H1 (cell line): ENCODE measurements at regions not wholly inside any gene's neighbourhood (a gene's known extent, or its start where the extent isn't known, plus 50 kb on each side); places are given as distances from the start of the nearest gene placed in this dataset.

Source experiments
- CTCF ChIA-PET: fragments of 300-600 bp; sonication (Branson Sonifier 250); formaldehyde crosslinking; loops from one replicate; lab custom pipeline; 2021; ENCODE audit not compliant: partially characterized antibody; lab: Charles Lee
- POLR2A ChIA-PET: fragments of 300-600 bp; sonication (Branson Sonifier 250); formaldehyde crosslinking; loops from one replicate; lab custom pipeline; 2021; ENCODE audit warnings: inconsistent platforms; ENCODE audit not compliant: partially characterized antibody; lab: Charles Lee
- DNase-seq, 2 experiments: peaks; one replicate each; pipeline versions ENCODE4 v3.0.0 to v3.0.0-alpha.2; 2010 to 2022; ENCODE audit warnings: low spot score in 2 of 2, low read depth in 1 of 2, mixed read lengths in 1 of 2
- FAIRE-seq: peaks from 2 replicates; lab custom pipeline; 2011; peaks lifted over from hg19 to GRCh38; lab: Jason Lieb, UNC
- H2AFZ ChIP-seq: 2 replicates; pipeline ENCODE4 v1.8.1; 2012; ENCODE audit warnings: low read length, inconsistent platforms
- H2AK5ac ChIP-seq: 2 replicates; pipeline ENCODE4 v1.6.1; 2013; ENCODE audit warnings: low read depth, low read length
- H2BK120ac ChIP-seq: replicated peaks from 2 replicates; pipeline ENCODE3; 2013; ENCODE audit warnings: low read depth, low read length, inconsistent platforms
- H2BK12ac ChIP-seq: 2 replicates; pipeline ENCODE4 v1.6.1; 2013; ENCODE audit warnings: low read depth, low read length
- H2BK15ac ChIP-seq: 2 replicates; pipeline ENCODE4 v1.6.1; 2013; ENCODE audit warnings: low read length
- H2BK20ac ChIP-seq: 2 replicates; pipeline ENCODE4 v1.6.1; 2013; ENCODE audit warnings: low read length
- H2BK5ac ChIP-seq: 2 replicates; pipeline ENCODE4 v1.6.1; 2013; ENCODE audit warnings: low read depth, low read length
- H3K14ac ChIP-seq: 2 replicates; pipeline ENCODE4 v1.6.1; 2013; ENCODE audit warnings: inconsistent platforms; ENCODE audit not compliant: insufficient read length
- H3K18ac ChIP-seq: 2 replicates; pipeline ENCODE4 v1.6.1; 2013; ENCODE audit warnings: low read length; ENCODE audit errors: extremely low read depth
- H3K23ac ChIP-seq: 2 replicates; pipeline ENCODE4 v1.6.1; 2013; ENCODE audit warnings: inconsistent platforms; ENCODE audit not compliant: insufficient read length
- H3K23me2 ChIP-seq: 2 replicates; pipeline ENCODE4 v1.6.1; 2013; ENCODE audit warnings: low read depth, low read length
- H3K27ac ChIP-seq: 2 replicates; pipeline ENCODE4 v1.6.1; 2011; ENCODE audit warnings: low read depth, low read length, inconsistent platforms
- H3K27me3 ChIP-seq, 4 experiments: replicated peaks in 1 of 4; 1 replicate in 1 of 4; 2 replicates in 3 of 4; pipeline versions ENCODE4 v1.6.1 to v1.8.1; 2011 to 2013; ENCODE audit warnings: low read length in 3 of 4, mild to moderate bottlenecking in 3 of 4, inconsistent platforms in 2 of 4, mixed read lengths in 2 of 4, moderate library complexity in 1 of 4; ENCODE audit not compliant: control insufficient read depth in 3 of 4, insufficient read depth in 3 of 4; ENCODE audit errors: extremely low read depth in 1 of 4
- H3K36me3 ChIP-seq, 4 experiments: 2 replicates each; pipeline versions ENCODE4 v1.6.1 to v1.8.1; 2011 to 2013; ENCODE audit warnings: mild to moderate bottlenecking in 4 of 4, low read length in 3 of 4, moderate library complexity in 2 of 4, control low read depth in 1 of 4, inconsistent platforms in 1 of 4; ENCODE audit not compliant: insufficient read depth in 4 of 4, control insufficient read depth in 2 of 4
- H3K4ac ChIP-seq: replicated peaks from 2 replicates; pipeline ENCODE3; 2013; ENCODE audit warnings: low read length, low read depth, mixed read lengths, inconsistent platforms; ENCODE audit not compliant: insufficient read length
- H3K4me1 ChIP-seq, 4 experiments: replicated peaks in 1 of 4; 1 replicate in 1 of 4; 2 replicates in 3 of 4; pipeline versions ENCODE4 v1.6.1 to v1.8.1; 2011 to 2013; ENCODE audit warnings: low read length in 3 of 4, inconsistent platforms in 2 of 4, mixed read lengths in 1 of 4; ENCODE audit not compliant: insufficient read depth in 4 of 4, control insufficient read depth in 3 of 4
- H3K4me2 ChIP-seq, 2 experiments: 2 replicates each; pipeline versions ENCODE4 v1.6.1 to v1.8.1; 2011 to 2013; ENCODE audit warnings: low read depth in 2 of 2, low read length in 2 of 2, control low read depth in 1 of 2, inconsistent platforms in 1 of 2, mild to moderate bottlenecking in 1 of 2; ENCODE audit not compliant: insufficient read depth in 1 of 2
- H3K4me3 ChIP-seq, 4 experiments: fragments of 200-600, 300-600 bp in 1 of 4; sonication (generic), shearing (Covaris generic), sonication (Bioruptor Twin) in 1 of 4; 2 replicates each; pipeline versions ENCODE4 v1.5.1 to v1.8.1; 2011 to 2016; ENCODE audit warnings: low read length in 4 of 4, low read depth in 3 of 4, control low read depth in 2 of 4, inconsistent platforms in 2 of 4, mild to moderate bottlenecking in 2 of 4, mixed read lengths in 1 of 4, moderate library complexity in 1 of 4; ENCODE audit not compliant: insufficient read depth in 2 of 4; ENCODE audit errors: extremely low read depth in 1 of 4
- H3K56ac ChIP-seq: replicated peaks from 2 replicates; pipeline ENCODE3; 2013; ENCODE audit warnings: low read depth, mild to moderate bottlenecking, mixed read lengths, low read length, inconsistent platforms; ENCODE audit not compliant: insufficient read length
- H3K79me1 ChIP-seq: 2 replicates; pipeline ENCODE4 v1.6.1; 2013; ENCODE audit warnings: low read depth, low read length, control low read depth
- H3K79me2 ChIP-seq, 2 experiments: 2 replicates each; pipeline versions ENCODE4 v1.6.1 to v1.8.1; 2012 to 2013; ENCODE audit warnings: low read length in 2 of 2, mild to moderate bottlenecking in 2 of 2, inconsistent platforms in 1 of 2; ENCODE audit not compliant: insufficient read depth in 2 of 2, control insufficient read depth in 1 of 2
- H3K9ac ChIP-seq, 4 experiments: replicated peaks in 1 of 4; 1 replicate in 1 of 4; 2 replicates in 3 of 4; pipeline versions ENCODE4 v1.6.1 to v1.8.1; 2011 to 2013; ENCODE audit warnings: low read depth in 3 of 4, low read length in 3 of 4, control low read depth in 2 of 4, mild to moderate bottlenecking in 2 of 4, moderate library complexity in 2 of 4, inconsistent platforms in 1 of 4; ENCODE audit errors: extremely low read depth in 1 of 4
- H3K9me3 ChIP-seq, 2 experiments: 2 replicates each; pipeline versions ENCODE4 v1.6.1 to v1.8.1; 2012 to 2013; ENCODE audit warnings: mild to moderate bottlenecking in 2 of 2, moderate library complexity in 2 of 2, control low read depth in 1 of 2, inconsistent platforms in 1 of 2, low read depth in 1 of 2, low read length in 1 of 2, mixed read lengths in 1 of 2; ENCODE audit not compliant: insufficient read depth in 2 of 2
- H4K20me1 ChIP-seq, 2 experiments: replicated peaks in 1 of 2; 2 replicates each; pipeline versions ENCODE3 to v1.8.1; 2011 to 2013; ENCODE audit warnings: inconsistent platforms in 2 of 2, low read length in 2 of 2, mild to moderate bottlenecking in 1 of 2; ENCODE audit not compliant: insufficient read depth in 2 of 2, control insufficient read depth in 1 of 2
- H4K5ac ChIP-seq: 2 replicates; pipeline ENCODE4 v1.6.1; 2013; ENCODE audit warnings: low read length, low read depth, mixed read lengths, inconsistent platforms; ENCODE audit not compliant: insufficient read length
- H4K8ac ChIP-seq: 2 replicates; pipeline ENCODE4 v1.8.0; 2013; ENCODE audit warnings: mild to moderate bottlenecking, moderate library complexity, low read length, inconsistent platforms; ENCODE audit not compliant: insufficient read depth; ENCODE audit errors: extremely low read depth
- H4K91ac ChIP-seq: replicated peaks from 2 replicates; pipeline ENCODE3; 2013; ENCODE audit warnings: low read length, mixed read lengths, inconsistent platforms; ENCODE audit not compliant: insufficient read length
- BRCA1 ChIP-seq: IDR thresholded peaks from 2 replicates; pipeline ENCODE4 v1.6.1; 2012; ENCODE audit warnings: low read depth, low read length, improper control_type of control experiment
- EZH2 ChIP-seq: fragments of 200-600 bp; sonication (generic); IDR thresholded peaks from 2 replicates; pipeline ENCODE4 v1.7.1; 2012; ENCODE audit warnings: low read depth, mild to moderate bottlenecking, moderate library complexity, low read length, inconsistent platforms; ENCODE audit not compliant: severe bottlenecking
- NANOG ChIP-seq: IDR thresholded peaks from 2 replicates; pipeline ENCODE4 v1.6.1; 2011; ENCODE audit warnings: low read length, low read depth, mild to moderate bottlenecking, inconsistent platforms; ENCODE audit not compliant: insufficient read depth, poor library complexity, severe bottlenecking
- SAP30 ChIP-seq: fragments of 300-600 bp; sonication (generic); IDR thresholded peaks from 2 replicates; pipeline ENCODE4 v1.7.1; 2012; ENCODE audit warnings: low read length, moderate library complexity, mild to moderate bottlenecking, inconsistent platforms; ENCODE audit not compliant: insufficient read depth, insufficient replicate concordance
- WGBS, 2 experiments: shearing (Covaris generic) in 1 of 2; methylation state at CpG; one replicate each; pipeline versions ENCODE4 v1.1.6 to v1.1.7; 2013 to 2015; ENCODE audit warnings: low lambda C conversion rate in 2 of 2, mixed read lengths in 2 of 2, inconsistent platforms in 1 of 2, low coverage in 1 of 2, missing lambda C conversion rate in 1 of 2; ENCODE audit not compliant: insufficient replicate concordance in 2 of 2, insufficient coverage in 1 of 2, insufficient read length in 1 of 2; ENCODE audit errors: extremely low coverage in 1 of 2, missing lambda C conversion rate in 1 of 2; 5-methylcytosine and 5-hydroxymethylcytosine counted together
- TF ChIP-seq, protein P1 (sequence below): IDR thresholded peaks from 2 replicates; pipeline ENCODE4 v1.6.1; 2012; ENCODE audit warnings: low read length, inconsistent platforms
- TF ChIP-seq, protein P2 (sequence below): IDR thresholded peaks from 2 replicates; pipeline ENCODE4 v1.6.1; 2011; ENCODE audit warnings: low read length, improper control_type of control experiment

GRCh38 chr4:54152846-54153600, 53.1 kb downstream of the GSX2 start:
- Histone ChIP-seq H2BK120ac (no peak overlapping the region), H3K56ac (no peak overlapping the region), H3K9me3 (peaks cover 0 to 5% of the 10 kb centered on the region in 2 experiments; a peak in 1 of 4 replicates), H3K9ac (no peak overlapping the region), H2AK5ac (no peak overlapping the region), H3K36me3 (no peaks in the 10 kb centered on the region), H3K27ac (no peak overlapping the region), H3K4me2 (no peak overlapping the region), H4K20me1 (no peaks in the 10 kb centered on the region), H4K8ac (no peak overlapping the region; the same call in 1 of the 2 replicates), H3K23me2 (no peaks in the 10 kb centered on the region), H3K4me3 (no peak overlapping the region), H3K18ac (no peak overlapping the region), H3K14ac (no peak overlapping the region), H4K91ac (no peak overlapping the region), H2BK5ac (no peak overlapping the region), H2BK12ac (no peak overlapping the region), H3K79me1 (no peaks in the 10 kb centered on the region), H3K27me3 (no peaks in the 10 kb centered on the region), H3K4ac (no peak overlapping the region), H2AFZ (no peak overlapping the region), H4K5ac (no peak overlapping the region), H2BK15ac (no peak overlapping the region), H2BK20ac (no peak overlapping the region), H3K4me1 (no peaks in the 10 kb centered on the region), H3K79me2 (no peaks in the 10 kb centered on the region), H3K23ac (no peak overlapping the region)
- ChIA-PET CTCF (no interaction called here), POLR2A (no interaction called here)
- WGBS, 2 experiments = 83% methylated on average over 3 of the region's 3 CpGs; no CpG with 5 or more reads in 1 of the 2 experiments
- FAIRE-seq (no peak), DNase-seq (no peak)
- TF ChIP-seq, protein P1, sequence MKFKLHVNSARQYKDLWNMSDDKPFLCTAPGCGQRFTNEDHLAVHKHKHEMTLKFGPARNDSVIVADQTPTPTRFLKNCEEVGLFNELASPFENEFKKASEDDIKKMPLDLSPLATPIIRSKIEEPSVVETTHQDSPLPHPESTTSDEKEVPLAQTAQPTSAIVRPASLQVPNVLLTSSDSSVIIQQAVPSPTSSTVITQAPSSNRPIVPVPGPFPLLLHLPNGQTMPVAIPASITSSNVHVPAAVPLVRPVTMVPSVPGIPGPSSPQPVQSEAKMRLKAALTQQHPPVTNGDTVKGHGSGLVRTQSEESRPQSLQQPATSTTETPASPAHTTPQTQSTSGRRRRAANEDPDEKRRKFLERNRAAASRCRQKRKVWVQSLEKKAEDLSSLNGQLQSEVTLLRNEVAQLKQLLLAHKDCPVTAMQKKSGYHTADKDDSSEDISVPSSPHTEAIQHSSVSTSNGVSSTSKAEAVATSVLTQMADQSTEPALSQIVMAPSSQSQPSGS = no peak
- TF ChIP-seq NANOG = no peak
- TF ChIP-seq SAP30 = no peak
- no peak for TF ChIP-seq BRCA1
- TF ChIP-seq EZH2 = no peak
- TF ChIP-seq, protein P2, sequence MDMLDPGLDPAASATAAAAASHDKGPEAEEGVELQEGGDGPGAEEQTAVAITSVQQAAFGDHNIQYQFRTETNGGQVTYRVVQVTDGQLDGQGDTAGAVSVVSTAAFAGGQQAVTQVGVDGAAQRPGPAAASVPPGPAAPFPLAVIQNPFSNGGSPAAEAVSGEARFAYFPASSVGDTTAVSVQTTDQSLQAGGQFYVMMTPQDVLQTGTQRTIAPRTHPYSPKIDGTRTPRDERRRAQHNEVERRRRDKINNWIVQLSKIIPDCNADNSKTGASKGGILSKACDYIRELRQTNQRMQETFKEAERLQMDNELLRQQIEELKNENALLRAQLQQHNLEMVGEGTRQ = no peak
